GM21576 (cell line): ENCODE measurements at regions not wholly inside any gene's neighbourhood (a gene's known extent, or its start where the extent isn't known, plus 50 kb on each side); places are given as distances from the start of the nearest gene placed in this dataset.

Experiments used
- ATAC-seq: cut with Tn5 transposase; IDR thresholded peaks from one replicate; pipeline ENCODE4 v1.9.1; 2021; ENCODE audit warnings: mild to moderate bottlenecking, moderate library complexity; ENCODE audit not compliant: unreplicated experiment

GRCh38 chr13:76038920-76039716 lies 403.0 kb downstream of the LMO7 start:
- ATAC-seq = no peak

DNA sequence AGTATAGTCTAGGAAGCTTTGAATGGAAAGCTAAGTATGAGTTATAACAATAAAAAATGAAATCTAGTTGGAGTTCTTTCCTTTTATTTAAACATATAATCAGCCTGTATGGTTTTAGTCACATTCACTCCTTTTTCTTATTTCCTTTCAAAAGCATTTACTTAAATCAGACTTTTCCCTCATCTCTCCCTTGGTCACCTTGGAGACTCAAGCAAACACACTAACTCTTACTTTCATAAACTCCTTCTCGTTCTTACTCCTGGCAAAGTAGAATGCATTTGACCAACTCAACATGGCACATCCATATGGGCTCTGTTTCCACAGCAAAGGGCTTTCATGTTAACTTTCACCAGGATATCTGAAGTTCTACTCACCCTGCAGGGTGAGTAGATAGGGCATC lies 400.0 kb downstream of the LMO7 start:
- no peak for ATAC-seq

- ATAC-seq = no peak
Observed at GRCh38 chr13:76035711-76036110, 399.6 kb downstream of the LMO7 start.

DNA sequence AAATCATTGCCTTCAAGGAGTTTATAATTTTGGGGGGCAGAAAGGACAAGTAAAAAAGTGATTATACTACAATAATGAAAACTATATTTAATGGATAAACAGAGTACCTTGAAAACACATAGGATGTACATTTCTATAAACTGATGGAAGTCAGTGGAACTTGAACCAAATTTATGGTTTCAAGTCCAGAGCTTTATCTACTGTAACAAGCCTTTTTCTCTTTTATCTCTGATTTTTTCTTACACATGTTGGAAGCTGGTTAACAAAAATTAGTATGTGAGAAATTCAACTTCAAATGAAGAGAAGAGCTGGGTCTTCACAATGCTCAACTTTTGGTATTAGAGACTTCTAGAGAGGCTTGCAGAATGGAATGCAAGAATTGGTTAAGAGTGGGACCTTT lies 393.6 kb downstream of the LMO7 start:
- no peak for ATAC-seq

DNA sequence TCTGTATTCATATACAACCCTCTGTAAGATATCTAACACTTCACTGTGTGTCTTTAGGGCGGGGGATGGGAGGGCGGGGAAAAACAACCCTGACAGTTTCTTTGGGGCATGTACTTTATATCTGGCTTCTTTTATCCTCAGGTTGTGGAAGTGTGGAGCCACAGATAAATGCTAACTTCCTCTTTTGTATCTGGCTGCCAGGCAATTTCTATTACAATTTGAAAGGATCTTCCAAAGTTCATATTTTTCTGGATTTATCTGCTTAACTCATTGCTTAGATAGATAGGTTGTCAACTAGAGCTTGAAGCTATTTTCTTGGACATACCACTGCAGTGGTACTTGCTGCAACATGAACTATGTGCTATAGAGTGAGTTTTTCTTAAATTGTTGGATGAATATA lies 393.0 kb downstream of the LMO7 start:
- no peak for ATAC-seq

DNA sequence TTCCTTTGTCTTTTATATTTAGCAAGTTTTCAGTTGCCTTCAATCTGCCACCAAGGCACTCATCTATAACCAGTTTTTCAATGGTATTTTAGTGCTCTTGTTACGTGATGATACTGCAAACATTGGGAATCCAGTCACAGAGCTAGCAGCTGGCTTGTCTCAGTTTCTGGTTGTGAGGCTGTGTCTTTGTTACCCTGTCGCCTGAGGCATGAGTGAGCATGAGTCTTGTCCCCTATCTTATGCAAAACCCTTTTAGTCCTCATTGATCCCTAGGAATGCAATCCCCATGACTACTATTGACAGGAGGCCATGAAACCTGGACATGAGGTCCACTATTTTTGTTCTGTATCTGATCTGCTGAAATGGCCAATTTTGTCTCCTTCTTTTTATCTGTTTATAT lies 391.0 kb downstream of the LMO7 start:
- ATAC-seq = no peak

- no peak for ATAC-seq
Observed at GRCh38 chr13:76025392-76025791, 389.3 kb downstream of the LMO7 start.

GRCh38 chr13:76024151-76024550 lies 388.0 kb downstream of the LMO7 start:
- ATAC-seq = no peak

DNA sequence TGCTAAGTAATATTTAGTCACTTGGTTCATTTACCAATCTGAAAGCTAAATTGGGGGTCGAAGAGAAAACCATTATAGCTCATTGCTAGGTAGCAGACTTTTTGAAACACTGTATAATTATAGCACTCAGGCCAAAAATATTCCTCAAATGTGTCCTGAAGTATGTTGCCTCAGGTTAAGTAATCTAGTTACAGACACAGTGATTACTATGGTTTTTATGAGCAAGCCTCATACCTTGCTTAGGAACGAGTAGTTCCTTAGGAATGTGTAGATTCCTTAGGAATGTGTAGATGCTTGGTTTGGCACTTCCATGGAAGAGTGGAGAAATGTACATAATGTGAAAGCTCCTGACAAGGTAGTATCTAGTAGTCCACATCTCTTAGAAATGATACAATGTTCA lies 387.5 kb downstream of the LMO7 start:
- no peak for ATAC-seq

DNA sequence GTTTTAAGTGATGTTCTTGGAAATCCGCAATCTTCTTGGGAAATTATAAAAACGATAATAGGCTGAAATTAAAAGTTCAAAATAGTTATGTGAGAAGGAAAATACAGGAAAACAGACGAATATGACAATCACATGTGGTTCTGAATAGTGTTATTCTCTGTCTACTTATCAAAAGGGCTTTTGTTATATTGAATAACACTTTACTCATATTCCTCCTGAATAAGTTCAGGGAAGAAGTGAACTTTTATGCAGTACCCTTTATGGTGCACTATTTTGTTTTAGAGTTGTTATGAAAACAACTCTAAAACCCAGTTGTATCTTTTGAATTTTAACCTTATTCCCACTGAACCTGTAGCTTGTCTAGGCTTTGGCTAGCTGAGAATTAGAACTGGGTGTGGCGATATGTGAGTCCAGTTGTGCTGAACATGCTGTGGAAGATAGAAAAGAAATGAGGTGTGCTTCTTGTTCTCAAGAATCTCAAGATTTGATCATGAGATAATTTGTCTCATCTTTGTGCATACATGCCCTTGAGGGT lies 384.4 kb downstream of the LMO7 start:
- no peak for ATAC-seq

- no peak for ATAC-seq
Observed at GRCh38 chr13:76019421-76020044, 383.4 kb downstream of the LMO7 start.

DNA sequence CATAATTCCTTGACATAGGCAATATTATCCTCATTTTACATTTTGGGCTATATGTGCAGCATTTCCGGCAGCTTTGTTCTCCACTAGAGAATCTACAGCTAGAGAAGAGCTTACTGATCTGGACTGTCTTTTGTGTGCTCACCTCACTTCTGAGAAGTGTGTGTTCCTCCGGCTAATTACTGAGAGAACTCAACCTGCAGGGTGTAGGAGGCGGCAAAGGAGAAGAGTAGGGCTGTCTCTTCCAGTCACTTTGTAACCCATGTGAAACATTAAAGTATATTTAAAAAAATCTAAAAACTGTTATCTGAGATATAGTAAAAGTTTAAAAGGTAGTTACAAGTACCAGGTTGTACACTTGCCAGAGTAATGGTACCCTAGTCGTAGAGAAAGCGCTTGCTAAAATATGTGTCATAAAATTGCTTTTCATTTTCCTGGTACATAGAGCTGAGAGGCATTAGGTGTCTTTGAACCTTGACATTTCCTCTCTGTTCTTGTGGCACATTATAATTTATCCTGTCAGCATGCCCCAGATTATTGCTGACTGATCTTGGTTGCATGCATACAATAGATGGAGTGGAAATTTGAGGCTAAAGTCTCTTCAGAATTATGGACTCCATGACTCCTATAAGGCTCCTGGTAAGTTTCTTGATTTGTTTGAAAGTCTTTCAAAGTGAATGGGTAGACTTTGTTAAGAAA lies 381.9 kb downstream of the LMO7 start:
- ATAC-seq = no peak

- peak; percentile 75 for ATAC-seq
Observed at GRCh38 chr13:76016799-76017400, 380.8 kb downstream of the LMO7 start.

GRCh38 chr13:76014406-76015318 lies 378.5 kb downstream of the LMO7 start:
- ATAC-seq = no peak

DNA sequence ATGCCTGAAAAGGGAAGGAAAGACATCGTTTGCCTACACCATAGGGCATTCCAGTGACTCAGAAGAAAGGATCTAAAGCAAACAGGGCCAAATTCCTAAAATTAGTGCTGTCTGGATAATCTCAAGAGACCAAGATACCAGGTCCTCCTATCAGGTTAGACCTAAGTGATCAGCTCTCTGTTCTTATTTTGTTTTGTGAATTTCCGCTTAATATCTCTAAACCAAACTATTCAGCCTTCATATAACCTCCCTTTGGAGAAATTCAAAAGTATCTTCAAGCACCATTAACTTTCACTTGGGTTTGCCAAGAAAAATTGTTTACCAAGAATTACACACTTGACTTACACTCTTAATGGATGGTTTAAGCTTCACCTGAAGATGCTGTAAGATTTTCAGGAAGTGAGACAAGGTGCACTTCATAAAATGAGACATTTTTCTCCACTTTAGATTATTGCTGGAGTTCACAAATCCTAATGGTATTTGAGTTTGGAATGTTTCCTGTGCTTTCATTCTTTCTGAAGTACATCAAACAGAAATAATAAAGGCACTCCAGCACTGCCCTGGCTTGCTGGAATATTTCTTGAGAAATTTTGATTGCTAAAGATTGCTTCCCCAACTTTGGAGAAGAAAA lies 376.1 kb downstream of the LMO7 start:
- no peak for ATAC-seq

- ATAC-seq = no peak
Observed at GRCh38 chr13:76009267-76009890, 373.2 kb downstream of the LMO7 start.

DNA sequence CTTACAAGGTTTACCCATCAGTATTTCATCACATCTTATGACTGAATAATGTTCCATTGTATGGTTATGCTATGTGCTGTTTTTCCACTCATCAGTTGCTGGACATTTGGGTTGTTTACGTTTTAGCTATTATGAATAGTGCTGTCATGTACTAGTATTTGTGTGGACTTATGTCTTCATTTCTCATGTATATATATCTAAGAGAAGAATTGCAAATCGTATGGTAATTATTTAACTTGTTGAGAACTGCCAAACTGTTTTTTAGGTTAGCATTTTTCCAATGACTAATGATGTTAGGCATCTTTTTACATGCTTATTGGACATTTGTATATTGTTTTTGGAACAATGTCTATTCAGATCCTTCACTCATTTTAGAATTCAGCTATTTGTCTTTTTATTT lies 368.3 kb downstream of the LMO7 start:
- ATAC-seq = no peak

DNA sequence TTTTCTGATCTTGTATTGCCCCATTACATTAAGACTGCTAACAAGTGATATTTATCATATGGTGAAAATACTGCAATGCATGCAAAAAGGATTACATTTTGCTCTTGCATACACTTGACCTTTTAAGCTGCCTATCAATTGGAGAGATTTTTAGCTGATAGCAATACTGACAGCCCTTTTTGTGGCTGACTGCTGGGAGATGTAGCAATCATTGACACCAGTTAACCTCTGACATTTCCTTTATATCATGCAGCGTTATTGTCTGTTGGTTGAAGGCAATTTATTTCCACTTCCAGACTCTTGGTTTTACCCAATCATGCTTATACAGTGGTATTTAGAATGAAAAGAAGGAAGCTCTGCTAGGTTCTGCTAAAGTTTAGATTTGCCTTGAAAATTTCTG lies 364.0 kb downstream of the LMO7 start:
- no peak for ATAC-seq

DNA sequence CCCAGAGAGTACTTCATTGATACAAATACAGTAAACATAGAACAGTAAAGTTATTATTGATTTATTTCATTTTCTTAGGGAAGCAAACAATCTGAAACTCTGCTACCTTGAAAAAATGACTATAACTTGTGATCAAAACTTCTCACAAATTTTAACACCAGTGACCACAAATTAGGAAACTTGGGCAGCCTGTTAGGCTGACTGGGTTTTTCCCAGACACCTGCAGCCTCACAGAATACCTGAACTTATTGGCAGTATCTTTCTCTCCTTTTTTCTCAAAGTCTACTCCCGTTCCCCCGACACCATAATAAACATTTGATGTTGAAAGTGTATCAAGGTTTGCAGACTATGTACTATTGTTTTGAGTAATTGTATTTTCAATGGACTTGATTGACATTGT lies 360.5 kb downstream of the LMO7 start:
- ATAC-seq = no peak
